ENCODE measurements at regions not wholly inside any gene's neighbourhood (a gene's known extent, or its start where the extent isn't known, plus 50 kb on each side); places are given as distances from the start of the nearest gene placed in this dataset.
A peak's percentile ranks its signal among the peaks of the same experiment; 100 is the strongest.

DNA sequence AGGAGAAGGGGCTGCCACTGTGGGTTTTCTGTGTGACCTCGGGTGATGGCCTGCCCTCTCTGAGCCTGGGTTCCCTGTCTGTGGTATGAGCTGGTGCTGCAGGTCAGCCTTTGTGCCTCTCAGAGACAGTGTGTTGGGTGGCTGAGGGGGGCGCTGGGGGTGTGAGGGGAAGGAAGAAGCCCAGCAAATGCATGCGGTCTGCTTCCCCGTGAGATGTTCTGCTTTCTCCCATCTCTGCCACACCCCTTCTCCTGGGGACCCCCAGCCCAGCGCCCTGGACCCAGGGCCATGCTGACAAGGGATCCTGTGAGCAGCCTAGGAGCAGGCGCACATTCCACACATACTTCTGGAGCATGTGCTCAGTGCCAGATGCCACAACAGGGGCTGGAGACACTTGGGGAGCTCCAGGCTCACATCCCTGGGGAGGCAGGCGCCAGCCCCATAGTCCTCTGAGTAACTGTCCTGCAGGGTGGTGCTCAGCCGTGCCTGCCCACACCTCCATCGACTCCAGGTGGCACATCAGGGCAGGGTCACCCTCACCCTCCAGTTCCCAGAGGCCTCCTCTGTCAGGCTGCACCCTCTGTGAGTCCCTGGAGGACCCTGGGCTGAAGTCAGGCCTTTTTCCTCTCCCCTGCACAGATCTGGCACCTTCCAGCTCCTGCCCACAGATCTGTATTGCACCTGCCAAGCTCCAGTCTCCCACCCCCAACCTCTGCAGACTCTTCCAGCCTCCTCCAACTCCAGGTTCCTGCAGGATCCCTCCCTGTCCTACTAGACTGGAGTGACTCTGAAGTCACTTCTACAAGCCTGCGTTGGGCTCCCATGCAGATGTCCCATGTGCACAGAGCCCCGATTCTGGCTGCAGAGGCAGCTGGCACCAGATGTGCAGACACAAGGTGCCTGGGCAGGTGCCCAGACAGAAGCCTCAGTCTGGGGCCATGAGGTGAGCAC, 205.6 kb downstream of the KIF26A start:
- H3K27ac ChIP-seq = no peak overlapping the region
- intact Hi-C loops (cut with DNase I) = loop anchor here in 1 of 10 donors (5.0 kb wide), 1 partner anchor 207 kb away; the partner anchor contains the start of gene KIF26A
- WGBS, 2 donors = 62 to 67% methylated on average over 10 to 11 of the region's 11 CpGs
- no peaks in the 10 kb centered on the region for H3K36me3 ChIP-seq
- peaks cover 0 to 30% (median 8%) of the 10 kb centered on the region in 7 donors for H3K27me3 ChIP-seq
- DNase-seq (no peak), ATAC-seq (peak in 2 of 8 donors; percentile 22 to 27)
- no peak overlapping the region for H3K4me3 ChIP-seq
- H3K9me3 ChIP-seq = peaks cover 0 to 3% (median 0%) of the 10 kb centered on the region in 11 donors
- no peak for TF ChIP-seq CTCF (IDR thresholded peaks at IDR 0.05)
- peaks cover 0 to 5% (median 0%) of the 10 kb centered on the region in 9 donors for H3K4me1 ChIP-seq

- H3K27me3 ChIP-seq = peaks cover 0 to 29% (median 8%) of the 10 kb centered on the region in 7 donors
- H3K4me3 ChIP-seq = no peak overlapping the region
- 73% methylated on average over 11 of the region's 11 CpGs for WGBS, 2 donors
- no peak for TF ChIP-seq CTCF (IDR thresholded peaks at IDR 0.05)
- H3K36me3 ChIP-seq = no peaks in the 10 kb centered on the region
- H3K4me1 ChIP-seq = peaks cover 0 to 8% (median under 1%) of the 10 kb centered on the region in 9 donors
- H3K9me3 ChIP-seq = peaks cover 0 to 3% (median 0%) of the 10 kb centered on the region in 11 donors
- intact Hi-C loops (cut with DNase I) = loop anchor here in 1 of 10 donors (5.0 kb wide), 1 partner anchor 208 kb away; the partner anchor contains the start of gene KIF26A
- no peak for DNase-seq
- no peak for ATAC-seq
- H3K27ac ChIP-seq = no peak overlapping the region
Measured at GRCh38 chr14:104344818-104345620, 206.6 kb downstream of the KIF26A start.

GRCh38 chr14:104345621-104346462, 207.5 kb downstream of the KIF26A start:
- TF ChIP-seq CTCF (IDR thresholded peaks at IDR 0.05) = no peak
- H3K27ac ChIP-seq = no peak overlapping the region
- H3K4me3 ChIP-seq = no peak overlapping the region
- H3K27me3 ChIP-seq = peaks cover 0 to 26% (median 8%) of the 10 kb centered on the region in 7 donors
- H3K36me3 ChIP-seq = no peaks in the 10 kb centered on the region
- intact Hi-C loops (cut with DNase I) = no loop called here
- H3K9me3 ChIP-seq = peaks cover 0 to 3% (median 0%) of the 10 kb centered on the region in 11 donors
- WGBS, 2 donors = 91 to 92% methylated on average over 20 of the region's 20 CpGs
- DNase-seq (no peak), ATAC-seq (no peak)
- H3K4me1 ChIP-seq = peaks cover 0 to 16% (median 7%) of the 10 kb centered on the region in 9 donors

Measured in heart right ventricle (tissue), 16 donors.